ENCODE measurements at regions not wholly inside any gene's neighbourhood (a gene's known extent, or its start where the extent isn't known, plus 50 kb on each side); places are given as distances from the start of the nearest gene placed in this dataset.

GRCh38 chr2:236408786-236409185, 144.6 kb upstream of the ASB18 start:
- no peaks in the 10 kb centered on the region for H3K4me1 ChIP-seq (ENCODE audit: control insufficient read depth, insufficient read depth, low read length)
- no peak overlapping the region for H3K27ac ChIP-seq (ENCODE audit: low read length)
- no peak overlapping the region for H3K4me3 ChIP-seq (ENCODE audit: low read length)
- no peaks in the 10 kb centered on the region for H3K36me3 ChIP-seq (ENCODE audit: control insufficient read depth, insufficient read depth, low read length)
- H3K27me3 ChIP-seq (ENCODE audit: control insufficient read depth, insufficient read depth, low read length) = no peaks in the 10 kb centered on the region
- DNase-seq (ENCODE audit: low read depth, low spot score) = no peak
- no CpG with 5 or more reads among the region's 9 CpGs for WGBS (ENCODE audit: insufficient coverage, insufficient read length)
- H3K9me3 ChIP-seq (ENCODE audit: control insufficient read depth, insufficient read depth, low read length) = no peaks in the 10 kb centered on the region

DNA sequence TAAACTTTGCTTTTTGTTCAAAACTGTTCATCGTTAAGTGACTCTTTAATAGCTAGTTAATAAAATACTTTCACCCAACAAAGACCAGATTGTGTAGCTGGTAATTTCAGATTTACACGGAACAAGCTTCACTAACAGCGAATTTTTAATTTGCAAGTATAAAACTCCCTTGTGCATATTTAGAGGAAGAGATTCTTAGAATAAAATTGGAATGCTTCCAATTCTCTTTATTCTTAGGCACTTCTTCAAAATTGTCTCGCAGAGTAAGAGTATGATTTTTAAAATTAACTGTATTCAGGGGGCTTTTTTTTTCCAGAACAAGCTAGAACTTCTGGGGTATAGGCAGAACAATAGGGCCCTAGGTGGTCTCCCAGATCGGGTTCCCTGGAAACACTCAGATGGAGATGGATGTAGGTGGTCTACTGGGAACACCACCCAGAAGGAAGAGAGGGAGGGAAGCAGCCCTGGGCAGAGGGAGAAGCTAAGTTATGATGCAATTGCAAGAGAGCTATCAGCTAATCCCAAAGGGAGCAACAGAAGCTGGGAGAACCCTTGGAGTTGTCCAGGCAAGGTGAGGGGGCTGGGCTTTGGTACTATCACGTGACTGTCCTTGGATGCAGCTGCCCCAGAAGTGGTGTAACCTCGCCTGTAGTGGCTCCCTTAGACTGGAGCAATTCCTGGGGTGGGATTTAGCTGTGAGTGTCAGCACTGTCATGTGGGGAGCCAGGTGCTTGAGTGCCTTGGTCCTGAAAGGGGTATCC, 151.7 kb upstream of the ASB18 start:
- H3K27ac ChIP-seq (ENCODE audit: low read length) = no peak overlapping the region
- no peaks in the 10 kb centered on the region for H3K27me3 ChIP-seq (ENCODE audit: control insufficient read depth, insufficient read depth, low read length)
- no peak for DNase-seq (ENCODE audit: low read depth, low spot score)
- no peaks in the 10 kb centered on the region for H3K4me1 ChIP-seq (ENCODE audit: control insufficient read depth, insufficient read depth, low read length)
- H3K36me3 ChIP-seq (ENCODE audit: control insufficient read depth, insufficient read depth, low read length) = no peaks in the 10 kb centered on the region
- H3K4me3 ChIP-seq (ENCODE audit: low read length) = no peak overlapping the region
- WGBS (ENCODE audit: insufficient coverage, insufficient read length) = no CpG with 5 or more reads among the region's 7 CpGs
- H3K9me3 ChIP-seq (ENCODE audit: control insufficient read depth, insufficient read depth, low read length) = no peaks in the 10 kb centered on the region

DNA sequence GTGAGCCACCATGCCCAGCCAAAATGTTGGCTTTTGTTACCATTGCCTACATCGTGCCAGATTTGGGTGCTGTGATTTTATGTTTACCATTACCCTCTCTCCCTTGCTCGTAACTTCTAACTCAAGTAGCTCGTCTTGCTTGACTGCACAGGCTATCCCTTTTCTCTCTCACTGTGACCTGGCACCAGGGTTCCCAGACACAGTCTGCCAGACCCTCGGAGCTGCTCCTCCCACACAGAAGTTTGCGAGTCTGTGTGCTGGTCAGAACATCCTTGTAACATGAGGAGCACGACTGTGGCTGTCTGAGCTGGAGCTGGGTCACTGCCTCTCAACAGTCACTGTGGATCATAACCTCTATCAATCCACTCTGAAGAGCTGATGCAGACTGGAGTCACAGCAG, 152.5 kb upstream of the ACKR3 start:
- DNase-seq (ENCODE audit: low read depth, low spot score) = no peak
- no CpG with 5 or more reads among the region's 6 CpGs for WGBS (ENCODE audit: insufficient coverage, insufficient read length)
- H3K4me3 ChIP-seq (ENCODE audit: low read length) = no peak overlapping the region
- H3K36me3 ChIP-seq (ENCODE audit: control insufficient read depth, insufficient read depth, low read length) = no peaks in the 10 kb centered on the region
- H3K27ac ChIP-seq (ENCODE audit: low read length) = no peak overlapping the region
- H3K9me3 ChIP-seq (ENCODE audit: control insufficient read depth, insufficient read depth, low read length) = no peaks in the 10 kb centered on the region
- no peaks in the 10 kb centered on the region for H3K4me1 ChIP-seq (ENCODE audit: control insufficient read depth, insufficient read depth, low read length)
- H3K27me3 ChIP-seq (ENCODE audit: control insufficient read depth, insufficient read depth, low read length) = no peaks in the 10 kb centered on the region

GRCh38 chr2:236430584-236430983, 139.0 kb upstream of the ACKR3 start:
- Histone ChIP-seq H3K9me3 (ENCODE audit: control insufficient read depth, insufficient read depth, low read length) (no peaks in the 10 kb centered on the region), H3K4me1 (ENCODE audit: control insufficient read depth, insufficient read depth, low read length) (peaks cover 2% of the 10 kb centered on the region; the same call in 1 of the 2 replicates), H3K27ac (ENCODE audit: low read length) (no peak overlapping the region), H3K4me3 (ENCODE audit: low read length) (no peak overlapping the region), H3K27me3 (ENCODE audit: control insufficient read depth, insufficient read depth, low read length) (no peaks in the 10 kb centered on the region), H3K36me3 (ENCODE audit: control insufficient read depth, insufficient read depth, low read length) (no peaks in the 10 kb centered on the region)
- no CpG with 5 or more reads among the region's 2 CpGs for WGBS (ENCODE audit: insufficient coverage, insufficient read length)
- no peak for DNase-seq (ENCODE audit: low read depth, low spot score)

DNA sequence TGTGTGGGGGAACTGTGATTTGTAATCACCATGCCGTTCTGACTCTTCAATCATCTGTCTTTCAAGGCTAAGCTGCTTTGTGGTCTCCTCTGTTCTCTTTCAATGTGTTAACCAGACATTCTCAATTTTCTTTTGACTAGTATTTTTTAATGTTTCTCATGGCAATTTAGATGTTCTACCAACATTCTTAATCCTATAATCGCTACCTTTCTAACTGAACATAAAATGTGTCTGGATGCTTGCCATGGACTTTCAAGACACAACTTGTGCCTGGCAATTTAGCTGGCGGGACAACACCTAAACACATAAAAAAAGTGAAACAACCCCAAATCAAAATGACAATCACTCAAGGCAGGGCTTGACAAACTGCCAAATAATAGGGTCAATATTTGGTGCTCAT, 135.0 kb upstream of the ACKR3 start:
- Histone ChIP-seq H3K27ac (ENCODE audit: low read length) (no peak overlapping the region), H3K4me3 (ENCODE audit: low read length) (no peak overlapping the region), H3K27me3 (ENCODE audit: control insufficient read depth, insufficient read depth, low read length) (no peaks in the 10 kb centered on the region), H3K36me3 (ENCODE audit: control insufficient read depth, insufficient read depth, low read length) (no peaks in the 10 kb centered on the region), H3K9me3 (ENCODE audit: control insufficient read depth, insufficient read depth, low read length) (no peaks in the 10 kb centered on the region), H3K4me1 (ENCODE audit: control insufficient read depth, insufficient read depth, low read length) (no peaks in the 10 kb centered on the region)
- DNase-seq (ENCODE audit: low read depth, low spot score) = no peak
- WGBS (ENCODE audit: insufficient coverage, insufficient read length) = no CpG with 5 or more reads among the region's 3 CpGs

DNA sequence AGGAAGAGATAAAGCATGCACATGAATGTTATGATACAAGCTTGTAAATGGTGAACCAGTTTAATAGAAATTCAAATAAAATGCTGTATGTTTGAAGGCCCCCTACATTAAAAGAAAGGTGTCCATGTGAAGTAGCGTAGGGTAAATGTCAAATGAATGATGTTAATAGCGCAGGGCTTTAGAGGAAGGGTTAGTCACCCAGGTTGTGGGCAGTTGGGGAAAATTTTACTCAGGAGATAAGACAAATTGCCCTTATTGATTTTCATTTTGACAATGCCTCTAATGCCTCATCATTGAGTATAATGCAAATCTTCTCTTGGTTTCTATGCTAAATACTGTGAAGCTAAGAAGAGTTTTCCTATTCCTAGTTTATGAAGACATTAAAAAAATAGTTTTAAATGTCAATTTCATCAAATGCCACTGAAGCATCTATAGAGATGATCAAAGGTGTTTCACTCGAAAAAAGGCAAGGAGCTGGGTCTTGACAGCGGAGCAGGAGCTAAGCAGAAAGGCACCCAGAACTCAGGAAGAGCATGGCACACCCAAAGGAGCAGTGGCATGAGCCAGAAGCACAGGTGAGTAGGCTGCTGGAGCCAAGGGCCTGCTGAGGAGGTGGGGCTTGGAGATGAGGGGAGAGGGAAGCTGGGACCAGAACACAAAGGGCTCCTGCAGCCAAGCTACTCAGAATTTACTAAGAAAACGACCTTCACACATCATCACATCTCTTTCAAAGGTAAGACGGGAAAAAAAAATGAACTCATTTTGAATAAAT, 129.3 kb upstream of the ACKR3 start:
- no CpG with 5 or more reads among the region's 6 CpGs for WGBS (ENCODE audit: insufficient coverage, insufficient read length)
- Histone ChIP-seq H3K27ac (ENCODE audit: low read length) (no peak overlapping the region), H3K36me3 (ENCODE audit: control insufficient read depth, insufficient read depth, low read length) (no peaks in the 10 kb centered on the region), H3K27me3 (ENCODE audit: control insufficient read depth, insufficient read depth, low read length) (no peaks in the 10 kb centered on the region), H3K4me3 (ENCODE audit: low read length) (no peak overlapping the region), H3K9me3 (ENCODE audit: control insufficient read depth, insufficient read depth, low read length) (no peaks in the 10 kb centered on the region), H3K4me1 (ENCODE audit: control insufficient read depth, insufficient read depth, low read length) (no peaks in the 10 kb centered on the region)
- no peak for DNase-seq (ENCODE audit: low read depth, low spot score)

- DNase-seq (ENCODE audit: low read depth, low spot score) = no peak
- no peaks in the 10 kb centered on the region for H3K27me3 ChIP-seq (ENCODE audit: control insufficient read depth, insufficient read depth, low read length)
- H3K4me3 ChIP-seq (ENCODE audit: low read length) = no peak overlapping the region
- no peak overlapping the region for H3K27ac ChIP-seq (ENCODE audit: low read length)
- WGBS (ENCODE audit: insufficient coverage, insufficient read length) = no CpG with 5 or more reads among the region's 3 CpGs
- H3K36me3 ChIP-seq (ENCODE audit: control insufficient read depth, insufficient read depth, low read length) = no peaks in the 10 kb centered on the region
- no peaks in the 10 kb centered on the region for H3K4me1 ChIP-seq (ENCODE audit: control insufficient read depth, insufficient read depth, low read length)
- H3K9me3 ChIP-seq (ENCODE audit: control insufficient read depth, insufficient read depth, low read length) = no peaks in the 10 kb centered on the region
These were observed 125.4 kb upstream of the ACKR3 start for GRCh38 chr2:236444187-236444586.

DNA sequence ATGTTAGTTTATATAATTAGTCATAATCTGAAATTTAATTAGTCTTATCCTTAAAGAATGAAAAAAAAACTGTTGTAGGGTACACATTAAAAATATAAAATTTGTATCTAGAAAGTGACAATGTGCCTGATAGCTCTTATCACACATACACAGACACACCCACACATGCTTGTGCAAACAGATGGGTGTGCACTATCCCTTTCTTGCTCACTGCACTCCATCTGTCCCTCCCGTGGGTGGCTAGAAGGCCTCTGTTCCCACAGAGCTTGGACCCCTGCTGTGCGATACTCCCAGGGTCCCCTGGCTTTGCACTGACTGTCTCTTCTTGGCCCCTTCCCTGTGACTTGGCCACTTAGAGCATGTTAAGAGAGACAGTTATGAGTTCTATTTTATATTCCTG, 123.9 kb upstream of the ACKR3 start:
- no CpG with 5 or more reads among the region's 2 CpGs for WGBS (ENCODE audit: insufficient coverage, insufficient read length)
- Histone ChIP-seq H3K4me3 (ENCODE audit: low read length) (no peak overlapping the region), H3K27me3 (ENCODE audit: control insufficient read depth, insufficient read depth, low read length) (no peaks in the 10 kb centered on the region), H3K27ac (ENCODE audit: low read length) (no peak overlapping the region), H3K9me3 (ENCODE audit: control insufficient read depth, insufficient read depth, low read length) (no peaks in the 10 kb centered on the region), H3K4me1 (ENCODE audit: control insufficient read depth, insufficient read depth, low read length) (no peaks in the 10 kb centered on the region), H3K36me3 (ENCODE audit: control insufficient read depth, insufficient read depth, low read length) (no peaks in the 10 kb centered on the region)
- DNase-seq (ENCODE audit: low read depth, low spot score) = no peak

DNA sequence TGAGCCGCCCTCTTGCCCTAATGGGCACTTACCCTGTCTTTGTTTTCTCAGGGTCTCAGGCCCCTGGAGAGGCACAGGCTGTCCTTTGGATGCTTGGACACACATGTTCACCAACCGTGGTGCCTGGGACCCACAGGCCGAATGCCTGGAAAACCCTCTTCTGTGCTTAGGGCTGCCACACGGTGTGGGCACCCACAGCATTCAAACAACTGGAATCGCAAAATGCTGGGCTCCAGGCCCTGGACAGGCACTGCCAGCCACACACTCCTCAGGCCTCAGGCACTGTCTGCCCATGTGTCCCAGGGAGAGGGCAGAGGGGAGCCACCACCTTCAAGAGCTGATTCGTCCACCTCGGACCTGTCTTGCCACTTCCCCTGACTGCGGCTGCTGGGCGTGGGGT, 123.1 kb upstream of the ACKR3 start:
- no CpG with 5 or more reads among the region's 9 CpGs for WGBS (ENCODE audit: insufficient coverage, insufficient read length)
- H3K27me3 ChIP-seq (ENCODE audit: control insufficient read depth, insufficient read depth, low read length) = no peaks in the 10 kb centered on the region
- H3K36me3 ChIP-seq (ENCODE audit: control insufficient read depth, insufficient read depth, low read length) = no peaks in the 10 kb centered on the region

GRCh38 chr2:236449167-236449761, 120.4 kb upstream of the ACKR3 start:
- Histone ChIP-seq H3K4me1 (ENCODE audit: control insufficient read depth, insufficient read depth, low read length) (no peaks in the 10 kb centered on the region), H3K27ac (ENCODE audit: low read length) (no peak overlapping the region), H3K4me3 (ENCODE audit: low read length) (no peak overlapping the region), H3K36me3 (ENCODE audit: control insufficient read depth, insufficient read depth, low read length) (no peaks in the 10 kb centered on the region), H3K27me3 (ENCODE audit: control insufficient read depth, insufficient read depth, low read length) (no peaks in the 10 kb centered on the region), H3K9me3 (ENCODE audit: control insufficient read depth, insufficient read depth, low read length) (no peaks in the 10 kb centered on the region)
- DNase-seq (ENCODE audit: low read depth, low spot score) = no peak
- no CpG with 5 or more reads among the region's 15 CpGs for WGBS (ENCODE audit: insufficient coverage, insufficient read length)

More for the DNA sequence above, 123.1 kb upstream of the ACKR3 start:
- no peak for DNase-seq (ENCODE audit: low read depth, low spot score)
- no peaks in the 10 kb centered on the region for H3K9me3 ChIP-seq (ENCODE audit: control insufficient read depth, insufficient read depth, low read length)
- H3K4me1 ChIP-seq (ENCODE audit: control insufficient read depth, insufficient read depth, low read length) = no peaks in the 10 kb centered on the region
- H3K27ac ChIP-seq (ENCODE audit: low read length) = no peak overlapping the region
- H3K4me3 ChIP-seq (ENCODE audit: low read length) = no peak overlapping the region
